GM21825 (cell line): ENCODE measurements at regions not wholly inside any gene's neighbourhood (a gene's known extent, or its start where the extent isn't known, plus 50 kb on each side); places are given as distances from the start of the nearest gene placed in this dataset.

Experiments used
- ATAC-seq: cut with Tn5 transposase; IDR thresholded peaks from one replicate; pipeline ENCODE4 v1.9.1; 2021; ENCODE audit warnings: mild to moderate bottlenecking, moderate library complexity; ENCODE audit not compliant: unreplicated experiment

GRCh38 chr5:124341066-124341858 is 405.2 kb downstream of the ZNF608 start:
- no peak for ATAC-seq

DNA sequence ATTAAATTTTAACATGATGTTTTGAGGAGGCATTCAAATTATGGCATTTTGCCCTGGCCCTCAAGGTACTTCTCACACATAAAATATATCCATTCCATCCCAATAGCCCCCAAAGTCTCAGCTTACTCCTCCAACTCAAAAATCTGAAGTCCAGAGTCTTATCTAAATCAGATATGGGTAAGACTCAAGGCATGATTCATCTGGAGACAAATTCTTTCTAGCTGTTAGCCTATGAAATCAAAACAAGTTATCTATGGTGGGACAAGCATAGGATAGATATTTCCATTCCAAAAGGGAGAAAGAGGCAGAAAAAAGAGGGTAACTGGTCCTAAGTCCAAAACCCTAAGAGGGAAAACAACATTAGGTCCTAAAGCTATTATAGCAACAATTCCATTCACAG is 408.4 kb downstream of the ZNF608 start:
- ATAC-seq, result no peak

GRCh38 chr5:124333298-124333979 is 413.0 kb downstream of the ZNF608 start:
- no peak for ATAC-seq

DNA sequence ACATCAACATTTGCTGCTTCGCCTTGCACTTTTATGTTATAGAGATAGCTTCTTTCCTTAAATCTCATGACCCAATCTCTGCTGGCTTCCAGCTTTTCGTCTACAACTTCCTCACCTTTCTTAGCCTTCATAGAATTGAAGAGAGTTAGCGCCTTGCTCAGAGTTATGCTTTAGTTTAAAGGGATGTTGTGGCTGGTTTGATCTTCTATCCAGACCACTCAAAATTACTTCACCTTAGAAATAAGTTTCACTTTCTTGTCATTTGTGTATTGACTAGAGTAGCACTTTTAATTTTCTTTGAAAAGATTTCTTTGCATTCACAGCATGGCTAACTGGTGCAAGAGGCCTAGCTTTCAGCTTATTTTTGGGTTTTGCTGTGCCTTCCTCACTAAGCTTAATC is 414.2 kb downstream of the ZNF608 start:
- ATAC-seq, result no peak

GRCh38 chr5:124330595-124331220 is 415.7 kb downstream of the ZNF608 start:
- no peak for ATAC-seq

DNA sequence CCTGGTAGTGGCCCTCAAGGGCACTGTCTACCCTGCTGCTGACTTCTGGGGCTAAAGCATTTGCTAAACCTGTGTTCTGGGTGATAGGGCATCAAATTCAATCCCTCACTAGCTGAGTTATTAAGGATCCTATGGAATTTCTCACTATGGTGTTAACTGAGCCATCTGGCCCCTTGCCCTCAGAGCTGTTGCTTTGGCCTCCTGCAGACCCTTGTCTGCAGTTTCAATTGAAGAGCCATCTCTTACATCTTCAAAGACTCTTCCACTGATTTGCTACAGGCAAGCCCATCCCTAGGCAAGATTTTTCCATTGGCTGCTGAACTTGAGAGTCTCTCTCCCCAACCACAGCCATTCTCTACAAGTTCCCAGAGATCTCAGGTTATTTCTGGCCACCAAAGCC is 418.2 kb downstream of the ZNF608 start:
- no peak for ATAC-seq

DNA sequence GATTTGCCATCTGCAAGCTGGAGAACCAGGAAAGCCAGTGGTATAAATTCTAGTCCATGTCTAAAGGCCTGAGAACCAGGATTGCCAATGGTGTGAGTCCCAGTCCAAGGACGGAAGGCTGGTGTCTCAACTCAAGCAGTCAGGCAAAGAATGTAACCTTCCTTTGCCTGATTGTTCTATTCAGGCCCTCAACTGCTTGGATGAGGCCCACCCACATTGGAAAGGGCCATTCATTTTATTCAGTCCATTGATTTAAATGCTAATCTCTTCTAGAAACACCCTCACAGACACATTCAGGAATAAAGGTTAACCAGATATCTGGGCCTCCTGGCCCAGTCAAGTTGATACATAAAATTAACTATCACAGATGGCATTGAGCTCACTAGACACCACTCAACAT is 427.8 kb downstream of the ZNF608 start:
- ATAC-seq, result no peak

DNA sequence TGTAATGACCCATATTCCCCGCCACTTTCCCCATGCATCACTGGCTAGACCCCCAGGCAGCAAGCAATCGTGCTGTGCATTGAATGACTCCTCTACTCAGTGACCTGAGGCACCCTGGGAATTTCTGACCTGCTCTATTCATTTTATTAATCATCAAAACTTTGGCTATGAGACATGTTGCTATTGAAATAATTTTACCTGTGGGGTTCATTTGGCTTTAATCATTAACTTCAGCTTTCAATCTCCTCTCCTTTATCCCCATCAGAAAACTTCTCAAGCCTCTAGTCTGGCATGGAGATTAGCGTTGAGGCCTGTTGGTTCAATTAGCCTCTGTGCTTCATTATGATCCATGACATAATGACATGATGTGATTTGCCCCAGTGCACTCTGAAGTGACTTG is 429.0 kb downstream of the ZNF608 start:
- ATAC-seq, result no peak

GRCh38 chr5:124315741-124316415 is 430.6 kb downstream of the ZNF608 start:
- ATAC-seq, result no peak

- no peak for ATAC-seq
Measured at GRCh38 chr5:124310453-124310852, 436.0 kb downstream of the ZNF608 start.

DNA sequence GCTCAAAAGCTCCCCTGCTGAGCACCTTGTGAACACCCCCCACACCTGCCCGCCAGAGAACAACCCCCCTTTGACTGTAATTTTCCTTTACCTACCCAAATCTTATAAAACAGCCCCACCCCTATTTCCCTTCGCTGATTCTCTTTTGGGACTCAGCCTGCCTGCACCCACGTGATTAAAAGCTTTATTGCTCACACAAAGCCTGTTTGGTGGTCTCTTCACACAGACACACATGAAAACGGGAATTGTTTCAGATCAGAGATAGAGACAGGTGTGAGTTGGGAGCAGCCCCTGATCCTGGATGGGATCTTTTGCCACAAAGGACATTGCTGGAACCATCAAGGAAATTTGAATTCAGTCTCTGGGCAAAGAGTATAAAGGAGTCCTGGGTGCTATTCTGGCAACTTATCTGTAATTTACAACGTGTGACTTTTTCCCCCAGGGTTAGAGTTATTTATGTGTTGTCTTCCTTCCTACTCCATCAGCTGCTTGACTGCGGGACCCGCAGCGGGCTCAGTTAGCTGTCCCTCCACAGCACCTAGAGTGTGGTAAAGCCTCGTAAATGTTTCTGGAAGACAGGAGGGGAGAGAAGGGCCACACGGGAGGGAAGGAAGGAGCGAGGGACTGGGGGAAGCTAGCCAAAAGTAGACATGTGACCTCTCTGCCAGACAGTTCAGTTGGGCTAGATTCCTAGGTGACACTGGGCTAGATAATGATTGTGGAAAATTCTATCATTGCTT is 437.0 kb downstream of the ZNF608 start:
- ATAC-seq, result no peak

DNA sequence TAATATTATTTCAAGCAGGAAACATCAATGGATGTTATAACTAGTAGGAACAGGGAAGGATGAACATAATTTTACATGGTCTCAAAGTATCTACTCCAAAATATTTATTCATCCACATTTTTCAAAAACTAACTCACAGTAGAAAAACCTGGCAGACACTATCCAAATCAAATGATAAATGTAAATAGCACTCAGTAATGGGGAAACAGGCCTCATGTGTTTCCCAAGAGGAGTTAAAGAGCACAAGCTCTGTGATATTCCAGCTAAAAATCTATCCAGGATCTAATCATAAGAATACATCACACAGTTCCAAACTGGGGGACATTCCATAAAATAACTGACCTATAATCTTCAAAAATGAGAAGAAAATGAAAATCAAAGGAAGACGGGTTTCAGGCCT is 443.1 kb downstream of the ZNF608 start:
- ATAC-seq, result no peak

- no peak for ATAC-seq
Measured at GRCh38 chr5:124302533-124302932, 443.9 kb downstream of the ZNF608 start.

DNA sequence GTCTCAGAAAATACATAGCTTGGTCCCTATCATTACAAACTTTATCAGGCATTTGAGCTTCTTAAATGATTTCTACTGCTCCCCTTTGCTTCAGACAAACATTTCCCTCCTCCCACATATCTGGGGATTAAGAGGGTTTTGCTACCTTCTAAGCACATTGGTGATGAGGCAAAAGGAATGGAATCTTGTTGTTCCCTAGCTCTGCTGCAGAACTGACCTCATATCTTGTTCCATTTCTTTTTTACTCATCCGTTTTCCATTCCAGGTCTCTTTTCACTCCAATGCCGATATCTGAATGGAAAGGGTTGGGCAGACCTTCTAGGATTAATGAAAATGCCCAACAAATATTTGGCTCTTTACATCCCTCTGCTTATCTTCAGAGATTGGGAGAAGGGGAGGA is 444.6 kb downstream of the ZNF608 start:
- no peak for ATAC-seq

DNA sequence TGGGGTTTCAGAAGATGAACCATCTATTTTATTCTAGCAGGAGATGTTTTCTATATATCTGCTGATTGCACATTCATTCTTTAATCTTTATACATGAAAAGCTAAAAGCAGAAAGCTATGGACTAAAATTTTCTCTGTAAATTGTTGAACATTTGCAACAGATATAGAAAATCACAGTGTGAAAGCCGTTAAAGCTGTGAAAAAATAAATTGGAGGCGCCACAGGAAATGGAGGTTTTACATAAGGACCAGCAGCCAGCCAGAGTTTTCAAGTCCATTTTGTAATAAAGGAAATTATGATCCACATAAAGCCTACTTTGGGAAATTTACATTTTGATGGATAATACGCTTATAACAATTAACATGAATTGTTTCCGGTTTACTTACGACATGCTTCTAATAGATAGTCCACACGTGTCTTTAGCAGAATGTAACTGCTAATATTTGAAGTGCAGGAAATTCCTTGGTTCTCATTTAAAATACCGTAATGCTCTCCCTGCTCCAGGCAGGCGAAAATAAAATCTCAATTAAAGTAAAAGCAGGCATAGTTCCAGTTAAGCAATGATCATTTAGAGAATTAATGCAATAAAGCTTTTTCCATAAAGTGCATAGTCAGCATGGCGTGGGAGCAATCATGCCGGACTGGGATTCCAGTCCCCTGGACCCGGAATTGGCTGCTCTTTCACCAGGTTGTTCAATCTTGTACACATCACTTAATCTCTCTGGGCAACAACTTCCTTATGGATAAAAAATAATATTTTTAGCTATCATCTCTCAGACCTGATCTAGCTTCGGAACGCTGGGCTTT is 445.4 kb downstream of the ZNF608 start:
- no peak for ATAC-seq

GRCh38 chr5:124297826-124298225 is 448.6 kb downstream of the ZNF608 start:
- no peak for ATAC-seq

DNA sequence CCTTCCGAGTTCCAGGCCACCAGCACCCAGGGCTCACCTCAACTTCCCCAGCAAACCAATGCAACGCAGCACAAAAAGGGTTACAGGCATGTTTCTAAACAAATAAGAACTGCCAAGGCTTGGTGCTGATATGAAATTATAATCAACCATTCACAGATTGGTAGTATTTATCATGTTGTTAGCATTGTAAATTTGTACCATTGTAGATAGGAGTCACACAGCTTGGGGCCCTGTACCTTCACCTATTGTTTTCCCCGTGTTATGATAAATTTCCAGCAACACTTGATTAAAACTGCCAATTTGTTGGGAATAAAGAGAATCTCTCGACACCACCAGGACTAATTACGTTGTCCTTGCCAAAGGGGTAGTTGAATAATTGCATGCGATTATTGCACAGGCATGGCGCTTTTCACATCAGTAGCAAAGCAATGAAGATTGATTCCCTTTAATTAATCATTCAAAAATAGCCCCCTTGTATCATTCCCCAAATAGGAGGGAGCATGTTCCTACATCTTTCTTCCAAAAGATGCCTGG is 454.1 kb downstream of the ZNF608 start:
- ATAC-seq, result no peak

DNA sequence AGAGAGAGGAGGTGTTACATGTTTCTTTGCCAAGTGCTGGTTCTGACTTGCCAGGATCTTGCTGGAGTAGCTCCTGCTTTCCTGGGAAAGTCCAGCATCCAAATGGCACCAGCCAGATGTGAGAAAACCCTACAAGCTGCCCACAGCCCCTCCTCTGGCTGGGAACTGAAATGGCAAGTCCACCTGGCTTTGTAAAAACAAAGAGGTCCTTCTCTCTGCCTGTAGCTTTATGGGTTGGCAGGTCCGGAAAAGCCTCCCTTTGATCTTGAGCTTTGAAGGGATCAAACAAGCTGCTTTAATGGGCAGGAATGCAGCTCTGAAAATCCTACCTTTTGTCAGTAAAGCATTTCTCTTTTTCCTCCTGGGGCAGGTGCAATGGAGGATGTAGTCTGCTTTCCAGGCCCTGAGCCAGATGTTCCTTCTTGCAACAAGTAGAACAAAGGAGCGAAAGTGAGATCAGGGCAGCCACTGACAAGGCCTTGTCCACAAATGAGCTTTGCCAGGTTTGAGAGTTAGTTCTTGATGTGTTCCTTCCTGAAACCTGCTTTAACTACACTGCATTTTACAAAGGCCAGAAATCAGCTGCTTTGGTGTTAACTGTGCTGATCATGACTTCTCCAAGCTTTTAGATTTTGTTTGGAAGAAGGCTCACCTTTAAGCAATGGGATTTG is 456.7 kb downstream of the ZNF608 start:
- ATAC-seq, result no peak

- no peak for ATAC-seq
Measured at GRCh38 chr5:124289130-124289529, 457.3 kb downstream of the ZNF608 start.
